Tibial nerve (tissue), 4 donors: ENCODE measurements at regions not wholly inside any gene's neighbourhood (a gene's known extent, or its start where the extent isn't known, plus 50 kb on each side); places are given as distances from the start of the nearest gene placed in this dataset.

Experiments used
- CTCF ChIP-seq, 5 experiments: fragments of 200-600 bp in 3 of 5; fragments of 450-650 bp in 2 of 5; sonication (generic) in 3 of 5; IDR thresholded peaks; one replicate each; pipeline ENCODE4 v1.5.1; 2016 to 2019; ENCODE audit warnings: antibody characterized with exemption in 5 of 5, mild to moderate bottlenecking in 3 of 5, moderate library complexity in 2 of 5
- EP300 ChIP-seq, 2 donors: sonication (generic); formaldehyde crosslinking; IDR thresholded peaks; one replicate each; pipeline ENCODE4 v1.6.1; 2017; ENCODE audit warnings: antibody characterized with exemption in 2 of 2, mild to moderate bottlenecking in 1 of 2

- TF ChIP-seq CTCF (IDR thresholded peaks at IDR 0.05) = no peak
- no peak for TF ChIP-seq EP300 (IDR thresholded peaks at IDR 0.05)
These were observed 500.3 kb upstream of the PTCHD4 start for GRCh38 chr6:48611332-48611731.
